Osteoblast (primary cell): ENCODE measurements at regions not wholly inside any gene's neighbourhood (a gene's known extent, or its start where the extent isn't known, plus 50 kb on each side); places are given as distances from the start of the nearest gene placed in this dataset.

Experiments used
- DNase-seq: peaks from one replicate; pipeline ENCODE4 v3.0.0; 2011; ENCODE audit warnings: low spot score, mixed read lengths; ENCODE audit not compliant: insufficient read length; ENCODE audit errors: missing footprints
- H2AFZ ChIP-seq: 2 replicates; pipeline ENCODE4 v1.6.0; 2011; ENCODE audit warnings: mild to moderate bottlenecking, low read length
- H3K27ac ChIP-seq: 2 replicates; pipeline ENCODE4 v1.5.1; 2011; ENCODE audit warnings: mild to moderate bottlenecking, low read depth, low read length, moderate library complexity
- H3K27me3 ChIP-seq: 2 replicates; pipeline ENCODE4 v1.6.0; 2012; ENCODE audit warnings: mild to moderate bottlenecking, control low read depth, inconsistent platforms, low read length, moderate library complexity; ENCODE audit not compliant: insufficient read depth
- H3K36me3 ChIP-seq: 2 replicates; pipeline ENCODE4 v1.5.1; 2011; ENCODE audit warnings: mild to moderate bottlenecking, low read length, control low read depth, moderate library complexity; ENCODE audit not compliant: insufficient read depth
- H3K4me1 ChIP-seq: 2 replicates; pipeline ENCODE4 v1.5.1; 2011; ENCODE audit warnings: mild to moderate bottlenecking, low read length, control low read depth, moderate library complexity; ENCODE audit not compliant: insufficient read depth
- H3K4me2 ChIP-seq: 2 replicates; pipeline ENCODE4 v1.6.0; 2011; ENCODE audit warnings: mild to moderate bottlenecking, low read length; ENCODE audit not compliant: insufficient read depth
- H3K4me3 ChIP-seq: fragments of 200-600 bp; sonication (generic); 3 replicates; pipeline ENCODE4 v1.5.1; 2012; ENCODE audit warnings: mild to moderate bottlenecking, low read length, inconsistent platforms; ENCODE audit not compliant: insufficient read depth
- H3K79me2 ChIP-seq: 2 replicates; pipeline ENCODE4 v1.6.0; 2012; ENCODE audit warnings: mild to moderate bottlenecking, low read length, control low read depth, inconsistent platforms; ENCODE audit not compliant: insufficient read depth
- H3K9me3 ChIP-seq: 2 replicates; pipeline ENCODE4 v1.5.1; 2011; ENCODE audit warnings: low read depth, low read length, control low read depth
- H4K20me1 ChIP-seq: 2 replicates; pipeline ENCODE4 v1.6.0; 2012; ENCODE audit warnings: mild to moderate bottlenecking, low read length, control low read depth; ENCODE audit not compliant: insufficient read depth
- TF ChIP-seq, protein P1 (sequence below): IDR thresholded peaks from 2 replicates; pipeline ENCODE4 v1.5.1; 2011; ENCODE audit warnings: mild to moderate bottlenecking, low read depth, low read length, moderate library complexity; ENCODE audit errors: extremely low read depth

GRCh38 chr6:54041239-54041638 lies 70.0 kb upstream of the MLIP start:
- Histone ChIP-seq H3K4me1 (no peaks in the 10 kb centered on the region), H3K9me3 (no peaks in the 10 kb centered on the region), H3K4me3 (no peak overlapping the region), H3K79me2 (no peaks in the 10 kb centered on the region), H3K36me3 (no peaks in the 10 kb centered on the region), H3K4me2 (no peak overlapping the region), H2AFZ (no peak overlapping the region), H3K27me3 (no peaks in the 10 kb centered on the region), H3K27ac (no peak overlapping the region), H4K20me1 (no peaks in the 10 kb centered on the region)
- TF ChIP-seq, protein P1, sequence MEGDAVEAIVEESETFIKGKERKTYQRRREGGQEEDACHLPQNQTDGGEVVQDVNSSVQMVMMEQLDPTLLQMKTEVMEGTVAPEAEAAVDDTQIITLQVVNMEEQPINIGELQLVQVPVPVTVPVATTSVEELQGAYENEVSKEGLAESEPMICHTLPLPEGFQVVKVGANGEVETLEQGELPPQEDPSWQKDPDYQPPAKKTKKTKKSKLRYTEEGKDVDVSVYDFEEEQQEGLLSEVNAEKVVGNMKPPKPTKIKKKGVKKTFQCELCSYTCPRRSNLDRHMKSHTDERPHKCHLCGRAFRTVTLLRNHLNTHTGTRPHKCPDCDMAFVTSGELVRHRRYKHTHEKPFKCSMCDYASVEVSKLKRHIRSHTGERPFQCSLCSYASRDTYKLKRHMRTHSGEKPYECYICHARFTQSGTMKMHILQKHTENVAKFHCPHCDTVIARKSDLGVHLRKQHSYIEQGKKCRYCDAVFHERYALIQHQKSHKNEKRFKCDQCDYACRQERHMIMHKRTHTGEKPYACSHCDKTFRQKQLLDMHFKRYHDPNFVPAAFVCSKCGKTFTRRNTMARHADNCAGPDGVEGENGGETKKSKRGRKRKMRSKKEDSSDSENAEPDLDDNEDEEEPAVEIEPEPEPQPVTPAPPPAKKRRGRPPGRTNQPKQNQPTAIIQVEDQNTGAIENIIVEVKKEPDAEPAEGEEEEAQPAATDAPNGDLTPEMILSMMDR, result no peak
- DNase-seq, result no peak

GRCh38 chr6:54043360-54043759 lies 67.9 kb upstream of the MLIP start:
- Histone ChIP-seq H3K27me3 (no peaks in the 10 kb centered on the region), H4K20me1 (no peaks in the 10 kb centered on the region), H3K79me2 (no peaks in the 10 kb centered on the region), H3K36me3 (no peaks in the 10 kb centered on the region), H3K4me1 (no peaks in the 10 kb centered on the region), H3K4me2 (no peak overlapping the region), H2AFZ (no peak overlapping the region), H3K27ac (no peak overlapping the region), H3K4me3 (no peak overlapping the region), H3K9me3 (no peaks in the 10 kb centered on the region)
- TF ChIP-seq, protein P1, result no peak
- no peak for DNase-seq

GRCh38 chr6:54044059-54044458 lies 67.2 kb upstream of the MLIP start:
- Histone ChIP-seq H4K20me1 (no peaks in the 10 kb centered on the region), H3K4me2 (no peak overlapping the region), H3K4me1 (no peaks in the 10 kb centered on the region), H3K9me3 (no peaks in the 10 kb centered on the region), H3K36me3 (no peaks in the 10 kb centered on the region), H3K27ac (no peak overlapping the region), H3K4me3 (no peak overlapping the region), H3K27me3 (no peaks in the 10 kb centered on the region), H3K79me2 (no peaks in the 10 kb centered on the region), H2AFZ (no peak overlapping the region)
- TF ChIP-seq, protein P1, result no peak
- DNase-seq, result no peak

- Histone ChIP-seq H3K4me3 (no peak overlapping the region), H2AFZ (no peak overlapping the region), H4K20me1 (no peaks in the 10 kb centered on the region), H3K4me1 (peaks cover 5% of the 10 kb centered on the region), H3K27me3 (no peaks in the 10 kb centered on the region), H3K79me2 (no peaks in the 10 kb centered on the region), H3K27ac (no peak overlapping the region), H3K9me3 (no peaks in the 10 kb centered on the region), H3K4me2 (no peak overlapping the region), H3K36me3 (no peaks in the 10 kb centered on the region)
- TF ChIP-seq, protein P1, result no peak
- DNase-seq, result no peak
Observed at GRCh38 chr6:54048782-54049181, 62.5 kb upstream of the MLIP start.
